ENCODE measurements at regions not wholly inside any gene's neighbourhood (a gene's known extent, or its start where the extent isn't known, plus 50 kb on each side); places are given as distances from the start of the nearest gene placed in this dataset.

DNA sequence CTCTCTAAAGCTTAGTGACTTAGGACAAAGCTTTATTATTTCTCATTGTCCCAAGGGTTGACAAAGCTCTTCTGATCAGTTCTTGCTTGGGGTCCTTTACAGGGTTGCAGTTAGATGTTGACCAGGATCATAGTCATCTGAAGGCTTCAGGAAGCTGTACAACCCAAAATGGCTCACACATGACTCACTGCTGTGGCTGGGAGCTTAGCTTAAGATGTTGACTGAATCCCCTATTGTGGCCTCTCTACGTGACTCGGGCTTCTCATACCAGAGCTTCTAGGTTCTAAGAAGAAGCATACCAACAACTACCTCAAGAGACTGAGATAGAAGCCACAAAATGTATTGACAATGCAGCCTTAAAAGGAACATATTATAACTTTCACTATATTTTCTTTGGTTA is 569.6 kb upstream of the ROBO2 start:
- H3K4me3 ChIP-seq (ENCODE audit: low read length) = no peak overlapping the region
- no peak for TF ChIP-seq CTCF (conservative IDR thresholded peaks at IDR 0.05; ENCODE audit: low read length)
- peak; percentile 80 for DNase-seq (ENCODE audit: low read depth)

- no peak for DNase-seq (ENCODE audit: low read depth)
- no peak for TF ChIP-seq CTCF (conservative IDR thresholded peaks at IDR 0.05; ENCODE audit: low read length)
- no peak overlapping the region for H3K4me3 ChIP-seq (ENCODE audit: low read length)
These were observed 565.3 kb upstream of the ROBO2 start for GRCh38 chr3:76474632-76475031.

DNA sequence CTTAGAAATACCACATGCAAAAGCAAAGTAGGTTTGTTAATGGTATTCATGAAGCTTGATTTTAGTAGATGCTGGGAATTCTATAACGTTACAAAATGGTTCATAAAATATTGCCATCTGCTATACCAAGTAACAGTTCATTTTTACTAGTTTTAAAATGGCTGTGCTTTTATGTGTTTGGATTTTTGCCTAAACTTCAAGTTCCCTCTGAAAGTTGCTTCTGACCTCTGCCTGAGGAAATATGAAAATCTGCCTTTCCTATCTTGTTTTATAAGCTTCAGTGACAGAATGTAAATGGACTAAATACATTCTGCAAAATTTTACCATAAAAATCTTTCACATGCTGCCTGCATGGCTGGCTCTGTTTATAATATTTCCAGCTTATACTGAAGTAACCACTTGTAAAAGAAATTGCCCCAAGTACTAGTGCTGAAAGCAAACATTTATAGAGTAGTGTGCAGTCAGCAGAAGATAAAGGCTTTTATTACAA is 560.7 kb upstream of the ROBO2 start:
- no peak for DNase-seq (ENCODE audit: low read depth)
- no peak overlapping the region for H3K4me3 ChIP-seq (ENCODE audit: low read length)
- TF ChIP-seq CTCF (conservative IDR thresholded peaks at IDR 0.05; ENCODE audit: low read length) = no peak

GRCh38 chr3:76482510-76482909 is 557.4 kb upstream of the ROBO2 start:
- no peak for TF ChIP-seq CTCF (conservative IDR thresholded peaks at IDR 0.05; ENCODE audit: low read length)
- no peak overlapping the region for H3K4me3 ChIP-seq (ENCODE audit: low read length)
- DNase-seq (ENCODE audit: low read depth) = no peak

- TF ChIP-seq CTCF (conservative IDR thresholded peaks at IDR 0.05; ENCODE audit: low read length) = no peak
- H3K4me3 ChIP-seq (ENCODE audit: low read length) = no peak overlapping the region
- peak; percentile 8 for DNase-seq (ENCODE audit: low read depth)
These were observed 552.5 kb upstream of the ROBO2 start for GRCh38 chr3:76487446-76487845.

GRCh38 chr3:76490064-76490463 is 549.8 kb upstream of the ROBO2 start:
- H3K4me3 ChIP-seq (ENCODE audit: low read length) = no peak overlapping the region
- DNase-seq (ENCODE audit: low read depth) = no peak
- no peak for TF ChIP-seq CTCF (conservative IDR thresholded peaks at IDR 0.05; ENCODE audit: low read length)

DNA sequence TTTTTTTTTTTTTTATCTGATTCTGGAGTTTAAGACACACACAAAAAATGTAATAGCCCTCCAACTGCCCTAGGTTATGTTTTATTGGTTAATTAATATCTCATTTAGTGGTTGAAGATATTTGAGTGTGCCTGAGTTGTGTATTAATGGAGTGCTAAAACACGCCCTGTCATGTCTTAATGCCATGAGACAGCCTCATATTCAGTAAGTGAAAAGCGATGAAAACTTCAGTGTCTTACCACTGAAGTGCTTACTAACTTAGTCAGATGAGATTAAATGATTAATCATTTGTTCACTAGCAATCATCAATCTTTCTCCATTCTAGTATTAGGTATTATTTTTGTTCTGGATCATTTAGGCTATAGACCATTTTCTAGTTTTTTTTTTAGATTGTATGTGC is 544.7 kb upstream of the ROBO2 start:
- no peak for TF ChIP-seq CTCF (conservative IDR thresholded peaks at IDR 0.05; ENCODE audit: low read length)
- H3K4me3 ChIP-seq (ENCODE audit: low read length) = no peak overlapping the region
- no peak for DNase-seq (ENCODE audit: low read depth)

All from AG10803 (cell line).